Ishikawa (cell line): ENCODE measurements at regions not wholly inside any gene's neighbourhood (a gene's known extent, or its start where the extent isn't known, plus 50 kb on each side); places are given as distances from the start of the nearest gene placed in this dataset.

ENCODE experiments used
- CEBPB ChIP-seq: IDR thresholded peaks from 2 replicates; pipeline ENCODE4 v1.6.1; 2012
- CREB1 ChIP-seq: IDR thresholded peaks from 2 replicates; pipeline ENCODE4 v1.6.1; 2012; ENCODE audit warnings: low read depth
- EGR1 ChIP-seq: IDR thresholded peaks from 2 replicates; pipeline ENCODE4 v1.6.1; 2012
- EP300 ChIP-seq: IDR thresholded peaks from 2 replicates; pipeline ENCODE4 v1.6.1; 2012; ENCODE audit warnings: borderline replicate concordance
- FOXM1 ChIP-seq: IDR thresholded peaks from 2 replicates; pipeline ENCODE4 v1.6.1; 2012; ENCODE audit warnings: low read depth, borderline replicate concordance
- NFIC ChIP-seq: IDR thresholded peaks from 2 replicates; pipeline ENCODE4 v1.6.1; 2012
- RAD21 ChIP-seq: IDR thresholded peaks from 2 replicates; pipeline ENCODE4 v1.6.1; 2012; ENCODE audit warnings: low read depth
- TAF1 ChIP-seq: IDR thresholded peaks from 2 replicates; pipeline ENCODE4 v1.6.1; 2012; ENCODE audit warnings: low read depth, mild to moderate bottlenecking
- TCF12 ChIP-seq: IDR thresholded peaks from 2 replicates; pipeline ENCODE4 v1.6.1; 2012; ENCODE audit warnings: low read depth
- TEAD4 ChIP-seq: IDR thresholded peaks from 2 replicates; pipeline ENCODE4 v1.6.1; 2012
- USF1 ChIP-seq: IDR thresholded peaks from 2 replicates; pipeline ENCODE4 v1.6.1; 2012
- YY1 ChIP-seq: IDR thresholded peaks from 2 replicates; pipeline ENCODE4 v1.6.1; 2012; ENCODE audit warnings: low read depth
- ZBTB7A ChIP-seq: IDR thresholded peaks from 2 replicates; pipeline ENCODE4 v1.6.1; 2012; ENCODE audit warnings: low read depth
- TF ChIP-seq, protein P1 (sequence below): IDR thresholded peaks from 2 replicates; pipeline ENCODE4 v1.6.1; 2012; ENCODE audit warnings: low read depth, mild to moderate bottlenecking
- TF ChIP-seq, protein P2 (sequence below): IDR thresholded peaks from 2 replicates; pipeline ENCODE4 v1.6.1; 2012

DNA sequence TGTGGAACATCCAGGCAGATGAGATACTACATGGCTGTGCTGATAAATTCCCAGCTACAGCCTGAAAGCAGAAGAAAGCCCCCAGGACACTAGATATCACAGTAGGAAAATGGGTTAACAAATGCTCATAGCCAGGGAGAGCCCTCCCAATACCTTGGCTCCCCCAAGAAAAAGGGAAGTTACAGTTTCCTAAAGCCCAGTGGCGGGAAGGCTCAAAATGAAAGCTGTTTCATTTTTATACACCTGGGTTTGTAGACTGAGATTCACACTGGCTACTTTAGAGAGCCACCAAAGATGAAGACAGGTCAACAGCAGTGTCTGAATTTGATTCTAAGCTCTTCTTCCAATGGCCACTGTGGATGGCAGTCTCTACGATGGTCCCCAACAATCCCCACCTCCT is 55.0 kb upstream of the TOPAZ1 start:
- TF ChIP-seq ZBTB7A (no peak), TCF12 (no peak), EGR1 (no peak), FOXM1 (no peak), NFIC (no peak), USF1 (no peak), CREB1 (no peak), TEAD4 (no peak), CEBPB (no peak), RAD21 (no peak), EP300 (no peak), YY1 (no peak), TAF1 (no peak)
- TF ChIP-seq, protein P1, sequence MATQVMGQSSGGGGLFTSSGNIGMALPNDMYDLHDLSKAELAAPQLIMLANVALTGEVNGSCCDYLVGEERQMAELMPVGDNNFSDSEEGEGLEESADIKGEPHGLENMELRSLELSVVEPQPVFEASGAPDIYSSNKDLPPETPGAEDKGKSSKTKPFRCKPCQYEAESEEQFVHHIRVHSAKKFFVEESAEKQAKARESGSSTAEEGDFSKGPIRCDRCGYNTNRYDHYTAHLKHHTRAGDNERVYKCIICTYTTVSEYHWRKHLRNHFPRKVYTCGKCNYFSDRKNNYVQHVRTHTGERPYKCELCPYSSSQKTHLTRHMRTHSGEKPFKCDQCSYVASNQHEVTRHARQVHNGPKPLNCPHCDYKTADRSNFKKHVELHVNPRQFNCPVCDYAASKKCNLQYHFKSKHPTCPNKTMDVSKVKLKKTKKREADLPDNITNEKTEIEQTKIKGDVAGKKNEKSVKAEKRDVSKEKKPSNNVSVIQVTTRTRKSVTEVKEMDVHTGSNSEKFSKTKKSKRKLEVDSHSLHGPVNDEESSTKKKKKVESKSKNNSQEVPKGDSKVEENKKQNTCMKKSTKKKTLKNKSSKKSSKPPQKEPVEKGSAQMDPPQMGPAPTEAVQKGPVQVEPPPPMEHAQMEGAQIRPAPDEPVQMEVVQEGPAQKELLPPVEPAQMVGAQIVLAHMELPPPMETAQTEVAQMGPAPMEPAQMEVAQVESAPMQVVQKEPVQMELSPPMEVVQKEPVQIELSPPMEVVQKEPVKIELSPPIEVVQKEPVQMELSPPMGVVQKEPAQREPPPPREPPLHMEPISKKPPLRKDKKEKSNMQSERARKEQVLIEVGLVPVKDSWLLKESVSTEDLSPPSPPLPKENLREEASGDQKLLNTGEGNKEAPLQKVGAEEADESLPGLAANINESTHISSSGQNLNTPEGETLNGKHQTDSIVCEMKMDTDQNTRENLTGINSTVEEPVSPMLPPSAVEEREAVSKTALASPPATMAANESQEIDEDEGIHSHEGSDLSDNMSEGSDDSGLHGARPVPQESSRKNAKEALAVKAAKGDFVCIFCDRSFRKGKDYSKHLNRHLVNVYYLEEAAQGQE, result no peak
- TF ChIP-seq, protein P2, sequence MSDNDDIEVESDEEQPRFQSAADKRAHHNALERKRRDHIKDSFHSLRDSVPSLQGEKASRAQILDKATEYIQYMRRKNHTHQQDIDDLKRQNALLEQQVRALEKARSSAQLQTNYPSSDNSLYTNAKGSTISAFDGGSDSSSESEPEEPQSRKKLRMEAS, result no peak
